K562 (cell line): ENCODE measurements at regions not wholly inside any gene's neighbourhood (a gene's known extent, or its start where the extent isn't known, plus 50 kb on each side); places are given as distances from the start of the nearest gene placed in this dataset.

Experiments
- ATAC-seq: fragments of 200-7000 bp; cut with Tn5 transposase; 3 replicates; pipeline ENCODE4 v1.9.1; 2020; ENCODE audit warnings: moderate library complexity
- BruUV-seq: library from RNA; stranded (reverse); fragments of 400-500 nt; replicated peaks from 2 replicates; lab custom pipeline; 2021; lab: Mats Ljungman, UMichigan
- CTCF ChIA-PET: fragments of 300-600 bp; formaldehyde crosslinking; extraction: SDS; loops from one replicate; lab custom pipeline; 2021; ENCODE audit warnings: low intra/inter-chr PET ratio; lab: Yijun Ruan, JAX
- POLR2A ChIA-PET: fragments of 300-600, 350-650 bp; sonication (Branson Sonifier 250); formaldehyde crosslinking; extraction: SDS; loops from one replicate; lab custom pipeline; 2021; ENCODE audit warnings: antibody characterized with exemption, inconsistent platforms; lab: Yijun Ruan, JAX
- DNase-seq, 4 experiments: peaks; one replicate each; pipeline versions ENCODE4 v3.0.0 to v3.0.0-alpha.2; 2011 to 2018; ENCODE audit warnings: low spot score in 3 of 4, mixed read lengths in 3 of 4; ENCODE audit errors: extremely low read depth in 1 of 4
- FAIRE-seq: peaks from 2 replicates; lab custom pipeline; 2011; peaks lifted over from hg19 to GRCh38; lab: Jason Lieb, UNC
- H2AFZ ChIP-seq: 2 replicates; pipeline ENCODE4 v1.6.0; 2011; ENCODE audit warnings: low read depth, low read length, control low read depth, inconsistent platforms
- H3K27ac ChIP-seq: fragments of 200-600 bp; 3 replicates; pipeline ENCODE4 v1.8.0; 2011; ENCODE audit warnings: low read depth, mild to moderate bottlenecking, control low read depth, inconsistent platforms, low read length, moderate library complexity, mixed read lengths; ENCODE audit errors: extremely low read depth
- H3K27me3 ChIP-seq, 2 experiments: fragments of 300-600 bp in 1 of 2; 2 replicates in 1 of 2; 3 replicates in 1 of 2; pipeline versions ENCODE4 v1.6.0 to v1.8.0; 2011; ENCODE audit warnings: inconsistent platforms in 2 of 2, low read length in 2 of 2, mild to moderate bottlenecking in 1 of 2, mixed read lengths in 1 of 2, moderate library complexity in 1 of 2; ENCODE audit not compliant: control insufficient read depth in 2 of 2, insufficient read depth in 2 of 2
- H3K36me3 ChIP-seq: fragments of 300-600 bp; 3 replicates; pipeline ENCODE4 v1.8.0; 2011; ENCODE audit warnings: mild to moderate bottlenecking, low read length, inconsistent platforms; ENCODE audit not compliant: control insufficient read depth, insufficient read depth
- H3K4me1 ChIP-seq, 2 experiments: fragments of 200-600 bp in 1 of 2; replicated peaks in 1 of 2; 2 replicates in 1 of 2; 3 replicates in 1 of 2; pipeline versions ENCODE4 v1.5.1 to v1.8.0; 2011; ENCODE audit warnings: inconsistent platforms in 2 of 2, low read length in 2 of 2, mild to moderate bottlenecking in 1 of 2, mixed read lengths in 1 of 2, moderate library complexity in 1 of 2; ENCODE audit not compliant: control insufficient read depth in 2 of 2, insufficient read depth in 2 of 2
- H3K4me2 ChIP-seq: 2 replicates; pipeline ENCODE4 v1.6.1; 2011; ENCODE audit warnings: low read length, control low read depth, inconsistent platforms, mixed read lengths; ENCODE audit not compliant: insufficient read depth
- H3K4me3 ChIP-seq: fragments of 200-600 bp; sonication (generic), shearing (Covaris generic); 2 replicates; pipeline ENCODE4 v1.5.1; 2016; ENCODE audit warnings: control low read depth, inconsistent platforms
- H3K79me2 ChIP-seq: fragments of 200-600 bp; 3 replicates; pipeline ENCODE4 v1.8.0; 2011; ENCODE audit warnings: low read length, inconsistent platforms; ENCODE audit not compliant: control insufficient read depth, insufficient read depth
- H3K9ac ChIP-seq, 2 experiments: 2 replicates each; pipeline versions ENCODE4 v1.6.0 to v1.6.1; 2011; ENCODE audit warnings: low read depth in 2 of 2, low read length in 2 of 2, control low read depth in 1 of 2, inconsistent platforms in 1 of 2, mild to moderate bottlenecking in 1 of 2, mixed read lengths in 1 of 2; ENCODE audit not compliant: insufficient read depth in 1 of 2
- H3K9me1 ChIP-seq: one replicate; pipeline ENCODE4 v1.6.0; 2011; ENCODE audit warnings: inconsistent platforms, mild to moderate bottlenecking, low read length, moderate library complexity; ENCODE audit not compliant: control insufficient read depth, insufficient read depth
- H3K9me3 ChIP-seq: replicated peaks from 2 replicates; pipeline ENCODE4 v1.5.1; 2011; ENCODE audit warnings: low read depth, low read length, inconsistent platforms; ENCODE audit not compliant: control insufficient read depth, insufficient read depth
- H4K20me1 ChIP-seq: replicated peaks from 2 replicates; pipeline ENCODE4 v1.6.1; 2011; ENCODE audit warnings: low read length, inconsistent platforms, mixed read lengths; ENCODE audit not compliant: control insufficient read depth, insufficient read depth
- ARID3B ChIP-seq: fragments of 250-450 bp; sonication (Bioruptor Pico); IDR thresholded peaks from 2 replicates; pipeline ENCODE4 v1.4.0; 2020; ENCODE audit warnings: borderline replicate concordance
- EP400 ChIP-seq: fragments of 450-650 bp; IDR thresholded peaks from 2 replicates; pipeline ENCODE4 v1.6.1; 2017; ENCODE audit warnings: antibody characterized with exemption, mild to moderate bottlenecking, moderate library complexity
- ESRRB ChIP-seq: fragments of 250-450 bp; sonication (Bioruptor Pico); IDR thresholded peaks from 2 replicates; pipeline ENCODE4 v1.5.0; 2020; ENCODE audit warnings: mild to moderate bottlenecking, moderate library complexity, borderline replicate concordance
- GTF2F1 ChIP-seq: IDR thresholded peaks from 2 replicates; pipeline ENCODE4 v1.6.1; 2011; ENCODE audit warnings: low read depth, low read length, improper control_type of control experiment
- KDM1A ChIP-seq, 2 experiments: fragments of 450-650 bp; IDR thresholded peaks; 2 replicates each; pipeline ENCODE4 v1.6.1; 2016; ENCODE audit warnings: mild to moderate bottlenecking in 2 of 2
- LARP7 ChIP-seq: fragments of 450-650 bp; IDR thresholded peaks from 2 replicates; pipeline ENCODE4 v1.6.1; 2016
- MXD1 ChIP-seq: fragments of 250-450 bp; sonication (Bioruptor Pico); IDR thresholded peaks from 2 replicates; pipeline ENCODE4 v1.8.0; 2021; ENCODE audit warnings: borderline replicate concordance, mild to moderate bottlenecking, moderate library complexity; ENCODE audit not compliant: poor library complexity, severe bottlenecking
- NELFE ChIP-seq: IDR thresholded peaks from 2 replicates; pipeline ENCODE4 v1.6.1; 2011; ENCODE audit warnings: mild to moderate bottlenecking; ENCODE audit not compliant: insufficient read depth, insufficient read length
- PURB ChIP-seq: sonication (generic); formaldehyde crosslinking; IDR thresholded peaks from 2 replicates; pipeline ENCODE4 v1.9.0; 2021; ENCODE audit warnings: low read depth, mild to moderate bottlenecking, missing genetic modification reagents
- RBM22 ChIP-seq: fragments of 200-400 bp; formaldehyde crosslinking; IDR thresholded peaks from 2 replicates; pipeline ENCODE4 v1.6.1; 2018; ENCODE audit warnings: low read length, low read depth; ENCODE audit not compliant: poor library complexity, severe bottlenecking
- TAF1 ChIP-seq: IDR thresholded peaks from 2 replicates; pipeline ENCODE4 v1.6.1; 2011; ENCODE audit warnings: mild to moderate bottlenecking, low read length, moderate library complexity; ENCODE audit not compliant: insufficient read depth, control insufficient read depth, severe bottlenecking; ENCODE audit errors: extremely low read depth
- ZBTB5 ChIP-seq: fragments of 450-650 bp; IDR thresholded peaks from 2 replicates; pipeline ENCODE4 v1.6.1; 2017; ENCODE audit warnings: antibody characterized with exemption
- ZFP30 ChIP-seq: fragments of 250-450 bp; sonication (Bioruptor Pico); IDR thresholded peaks from 2 replicates; pipeline ENCODE4 v1.8.0; 2022; ENCODE audit warnings: moderate library complexity, mild to moderate bottlenecking, inconsistent platforms, borderline replicate concordance
- ZNF592 ChIP-seq: fragments of 450-650 bp; IDR thresholded peaks from 2 replicates; pipeline ENCODE4 v1.6.1; 2017; ENCODE audit warnings: antibody characterized with exemption, mild to moderate bottlenecking
- WGBS: fragments of 100-300 bp; shearing (Covaris generic); methylation state at CpG from one replicate; pipeline ENCODE4 v1.1.6; 2016; ENCODE audit warnings: low coverage, mixed read lengths; ENCODE audit not compliant: insufficient coverage; ENCODE audit errors: missing lambda C conversion rate; 5-methylcytosine and 5-hydroxymethylcytosine counted together
- in situ Hi-C: fragments of 300-500 bp; cut with MboI; formaldehyde crosslinking; loops from 4 replicates; pipeline ENCODE4 v1.15.0; 2018; ENCODE audit warnings: inconsistent platforms, mixed read lengths
- intact Hi-C: fragments of 100-400 bp; cut with micrococcal nuclease; formaldehyde crosslinking; loops from 2 replicates; pipeline ENCODE4 v1.14.2; 2022

GRCh38 chr5:13248253-13248652, 696.2 kb downstream of the DNAH5 start (continued):
- TF ChIP-seq ZNF592 (no peak), ZFP30 (no peak)

GRCh38 chr5:13246053-13246452, 698.4 kb downstream of the DNAH5 start:
- ATAC-seq (no peak), FAIRE-seq (no peak)
- TF ChIP-seq TAF1 (no peak), ESRRB (CRISPR knock-in tag) (no peak), KDM1A (IDR thresholded peaks at IDR 0.05) (no peak), LARP7 (no peak), ZBTB5 (no peak), EP400 (no peak), PURB (CRISPR knock-in tag) (no peak), RBM22 (no peak), GTF2F1 (no peak), ARID3B (CRISPR knock-in tag) (no peak), MXD1 (CRISPR knock-in tag) (no peak), NELFE (no peak)

More at GRCh38 chr5:13246053-13246452, 698.4 kb downstream of the DNAH5 start:
- Histone ChIP-seq H3K4me2 (no peak overlapping the region), H3K9me3 (no peaks in the 10 kb centered on the region; the same call in 1 of the 2 replicates), H3K9me1 (no peaks in the 10 kb centered on the region), H3K9ac (no peak overlapping the region), H3K79me2 (no peaks in the 10 kb centered on the region), H3K27ac (no peak overlapping the region), H3K4me1 (no peaks in the 10 kb centered on the region), H2AFZ (no peak overlapping the region), H3K4me3 (no peak overlapping the region), H4K20me1 (no peaks in the 10 kb centered on the region), H3K36me3 (no peaks in the 10 kb centered on the region), H3K27me3 (no peaks in the 10 kb centered on the region)
- in situ Hi-C loops (no loop called here), intact Hi-C loops (no loop called here)
- whole genome bisulfite sequencing = 0% methylated on average over 5 of the region's 5 CpGs
- no TSS peak for BruUV-seq
- no peak for DNase-seq
- ChIA-PET CTCF (no interaction called here), POLR2A (no interaction called here)
